ENCODE measurements at regions not wholly inside any gene's neighbourhood (a gene's known extent, or its start where the extent isn't known, plus 50 kb on each side); places are given as distances from the start of the nearest gene placed in this dataset.

DNA sequence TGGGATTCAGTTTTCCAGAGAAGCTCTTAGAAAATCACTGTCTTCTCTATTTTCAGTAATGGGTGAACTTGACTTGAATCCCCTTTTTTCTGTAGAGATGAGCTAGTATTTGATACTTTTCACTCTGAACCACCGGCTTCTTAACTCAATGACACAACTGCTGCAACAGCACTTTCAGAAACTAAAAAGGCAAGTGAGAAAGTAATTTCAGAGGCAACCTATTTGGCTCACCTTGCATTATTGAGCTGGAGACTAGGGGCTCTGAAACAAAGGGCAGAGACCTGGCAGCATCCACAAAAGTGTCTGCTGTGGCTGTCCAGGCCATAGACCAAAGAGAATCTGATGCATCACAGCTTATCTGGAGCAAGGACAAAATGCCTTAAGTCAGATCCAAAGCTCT lies 289.8 kb upstream of the IRAK1BP1 start:
- intact Hi-C loops (cut with micrococcal nuclease) = no loop called here

DNA sequence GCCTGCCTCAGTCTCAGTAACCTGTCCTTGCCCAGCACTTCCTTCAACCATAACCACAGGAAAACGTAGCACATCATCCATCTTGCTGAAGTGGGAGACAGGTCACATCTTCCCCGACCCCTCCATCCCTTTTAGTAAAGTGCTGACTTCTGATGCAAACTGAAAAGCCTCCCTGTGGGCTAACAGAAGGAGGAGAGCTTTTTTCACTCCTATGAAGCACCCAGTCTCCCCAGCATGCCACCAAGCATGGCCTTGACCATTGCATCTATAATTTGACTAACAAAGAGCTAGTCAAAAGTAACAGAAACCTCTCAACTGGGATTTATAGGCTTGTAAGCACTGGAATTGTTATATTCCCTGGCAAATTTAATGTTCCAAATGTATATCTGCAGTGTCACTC lies 288.9 kb upstream of the IRAK1BP1 start:
- intact Hi-C loops (cut with micrococcal nuclease) = no loop called here

DNA sequence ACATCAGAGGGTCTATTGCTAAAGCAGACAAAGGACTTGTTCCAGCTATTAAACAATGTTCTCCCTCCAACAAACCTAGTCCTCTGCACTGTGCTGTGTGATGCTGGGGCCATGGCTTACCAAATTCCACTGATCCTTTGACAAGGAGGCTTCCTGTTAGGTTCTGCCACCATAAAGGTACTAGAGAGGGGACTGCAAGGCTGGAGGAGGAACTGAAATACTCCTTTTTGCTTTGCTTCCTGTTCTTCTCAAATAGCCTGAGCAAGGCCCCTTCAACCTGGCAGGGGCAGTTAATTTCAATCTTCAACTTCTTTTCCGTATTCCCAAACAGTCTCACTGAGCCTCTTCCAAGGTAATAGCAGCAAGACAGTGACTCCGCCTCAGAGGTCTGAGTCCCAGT lies 286.4 kb upstream of the IRAK1BP1 start:
- intact Hi-C loops (cut with micrococcal nuclease) = no loop called here

DNA sequence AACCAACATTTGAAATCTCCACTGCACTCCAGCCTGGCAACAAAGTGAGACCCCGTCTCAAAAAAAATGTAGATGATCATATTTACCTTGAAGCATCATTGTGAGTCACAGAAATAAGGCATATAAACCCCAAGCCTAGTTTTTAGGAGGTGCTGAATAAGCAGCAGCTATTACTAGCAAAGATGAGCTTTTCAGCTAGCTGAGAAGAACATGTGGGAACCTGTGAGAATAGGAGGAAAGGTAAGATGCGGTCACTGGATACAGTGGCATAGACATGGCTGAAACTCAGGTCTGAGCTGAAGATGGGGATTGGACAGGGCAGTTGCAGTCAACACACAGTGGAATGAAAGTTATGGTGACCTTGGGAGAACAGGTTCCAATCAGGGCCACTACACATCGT lies 284.3 kb upstream of the IRAK1BP1 start:
- intact Hi-C loops (cut with micrococcal nuclease) = no loop called here

DNA sequence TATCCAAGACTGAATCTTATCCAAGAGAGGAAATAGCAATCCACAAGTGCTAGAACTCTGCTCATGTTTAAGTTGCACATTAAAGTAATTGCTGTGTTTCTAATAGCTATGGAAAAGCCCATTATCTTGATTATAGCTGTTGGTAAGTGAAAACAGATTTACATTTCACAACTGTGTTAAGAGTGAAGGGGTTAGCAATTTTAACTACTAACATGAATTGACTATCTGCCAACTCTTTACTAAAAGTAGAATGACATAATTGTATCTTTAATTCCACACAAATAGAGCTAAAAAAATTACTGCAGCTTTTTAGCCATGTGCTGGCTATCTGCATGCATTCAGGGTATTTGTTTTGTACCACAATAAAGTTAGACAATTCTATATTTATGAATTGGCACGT lies 277.9 kb upstream of the IRAK1BP1 start:
- intact Hi-C loops (cut with micrococcal nuclease) = no loop called here

DNA sequence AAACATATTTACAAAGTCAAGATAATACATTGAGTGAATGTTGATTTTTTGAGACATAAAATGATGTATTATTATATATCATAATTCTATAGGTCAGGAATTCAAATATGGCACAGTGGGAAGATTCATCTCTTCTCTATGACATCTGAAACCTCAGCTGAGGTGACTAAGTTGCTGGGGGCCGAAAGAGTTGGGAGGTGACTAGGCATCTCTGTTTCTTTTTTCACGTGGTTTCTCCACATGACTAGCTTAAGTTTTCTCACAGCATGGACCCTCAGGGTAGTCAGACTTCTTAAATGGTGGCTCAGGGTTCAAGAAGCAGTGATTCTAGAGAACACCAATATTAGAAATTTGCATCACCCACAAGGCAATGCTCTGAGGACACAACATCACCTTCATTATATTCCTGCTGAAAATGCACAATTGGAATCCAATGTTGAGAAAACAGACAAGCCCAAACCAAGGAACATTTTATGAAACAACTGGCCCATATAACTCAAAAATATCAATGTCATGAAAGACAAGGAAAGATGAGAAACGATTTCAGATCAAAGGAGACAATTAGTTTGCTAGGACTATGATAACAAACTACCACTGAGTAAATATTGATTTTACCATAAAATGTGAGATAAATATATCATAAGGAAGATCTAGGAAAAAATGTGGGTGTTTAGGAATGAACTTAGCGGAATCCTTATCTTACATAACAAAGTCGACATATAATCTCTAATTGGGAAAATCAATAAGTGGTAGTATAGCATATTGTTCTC lies 273.3 kb upstream of the IRAK1BP1 start:
- intact Hi-C loops (cut with micrococcal nuclease) = no loop called here

DNA sequence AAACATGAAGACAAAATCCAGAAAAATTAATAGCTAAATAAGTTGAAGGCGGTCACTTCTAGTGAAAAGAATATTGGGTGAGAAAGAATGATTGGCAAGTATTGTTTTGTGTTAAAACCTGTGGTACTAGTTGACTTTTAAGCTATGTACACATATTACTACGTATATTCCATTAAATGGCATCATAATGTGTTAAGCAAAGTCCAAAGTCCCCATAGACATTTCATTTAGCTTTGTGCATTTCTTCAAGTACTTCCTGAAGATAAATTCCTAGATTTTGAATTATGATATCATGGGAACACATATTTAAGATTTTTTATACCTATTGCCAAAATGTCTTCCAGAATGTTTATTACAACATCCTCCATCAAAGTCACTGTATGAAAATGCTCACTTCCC lies 272.7 kb upstream of the IRAK1BP1 start:
- intact Hi-C loops (cut with micrococcal nuclease) = no loop called here

DNA sequence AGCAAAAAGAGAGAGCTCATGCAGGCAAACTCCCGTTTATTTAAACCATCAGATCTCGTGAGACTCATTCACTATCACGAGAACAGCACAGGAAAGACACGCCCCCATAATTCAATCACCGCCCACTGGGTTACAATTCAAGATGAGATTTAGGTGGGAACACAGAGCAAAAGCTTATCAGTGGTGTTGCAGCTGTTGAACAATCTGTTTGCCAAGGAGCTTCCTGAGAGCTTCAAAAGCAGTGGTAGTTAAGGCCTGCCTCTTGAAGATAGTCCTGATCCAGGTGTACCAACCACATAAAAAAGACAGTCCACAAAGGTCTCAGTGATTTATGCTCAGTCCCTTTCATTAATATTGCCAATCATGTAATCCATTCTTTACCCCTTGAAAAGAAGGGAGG lies 269.4 kb upstream of the IRAK1BP1 start:
- intact Hi-C loops (cut with micrococcal nuclease) = no loop called here

DNA sequence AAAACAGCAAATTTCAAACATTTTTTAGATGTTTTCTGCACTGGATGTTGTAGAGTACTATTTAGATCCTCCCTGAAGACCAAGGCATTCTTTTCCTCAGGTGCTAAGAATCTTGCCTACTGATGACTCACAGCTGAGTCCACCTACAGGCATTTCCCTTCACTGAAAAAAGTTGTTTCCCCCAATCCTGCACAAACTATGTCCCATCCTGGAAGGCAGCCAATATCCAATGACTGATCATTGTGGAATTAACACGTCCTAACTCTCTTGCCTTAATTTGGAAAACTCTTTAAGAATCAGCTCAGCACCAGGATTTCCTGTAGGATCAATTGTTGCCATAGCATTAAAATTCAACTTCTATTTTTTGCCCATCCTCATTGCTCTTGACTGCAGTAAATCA lies 268.4 kb upstream of the IRAK1BP1 start:
- intact Hi-C loops (cut with micrococcal nuclease) = no loop called here

DNA sequence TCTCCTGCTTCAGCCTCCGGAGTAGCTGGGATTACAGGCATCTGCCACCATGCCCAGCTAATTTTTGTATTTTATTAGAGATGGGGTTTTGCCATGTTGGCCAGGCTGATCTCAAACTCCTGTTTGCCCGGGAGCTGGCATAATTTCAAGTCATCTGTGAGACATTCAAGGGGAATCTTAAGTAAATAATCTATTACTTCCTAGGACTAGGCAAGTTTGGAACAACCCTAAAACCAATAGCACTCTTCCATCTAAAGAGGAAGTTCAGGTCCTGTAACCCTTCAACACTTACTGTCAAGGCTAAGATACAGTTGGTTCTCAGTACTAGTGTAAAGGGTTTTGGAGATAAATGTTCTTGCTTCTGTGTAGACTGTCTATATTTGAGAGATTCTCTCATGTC lies 267.8 kb upstream of the IRAK1BP1 start:
- intact Hi-C loops (cut with micrococcal nuclease) = no loop called here

DNA sequence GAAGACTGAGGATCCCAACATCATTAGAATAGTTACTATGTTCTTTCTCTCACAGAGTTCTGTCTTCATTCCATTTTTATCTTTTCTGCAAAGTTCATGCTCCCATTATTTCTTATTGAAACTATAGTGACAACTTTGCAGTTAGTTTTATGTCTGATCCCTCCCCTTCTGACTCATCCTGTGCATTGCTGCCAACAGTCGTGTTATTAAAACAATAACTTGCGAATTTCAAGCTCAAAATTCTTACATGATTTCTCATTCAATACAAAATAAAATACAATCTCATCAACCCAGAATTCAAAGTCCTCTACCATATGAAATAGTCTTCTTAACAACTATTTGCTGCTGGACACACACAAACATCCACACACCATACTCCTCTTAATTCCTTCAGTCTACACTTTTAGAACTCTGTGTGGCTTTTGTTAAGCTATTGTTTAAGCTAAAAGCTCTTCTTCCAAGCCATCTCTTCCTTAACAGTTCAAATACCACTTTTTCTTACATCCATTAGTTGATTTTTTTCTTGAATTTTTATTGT lies 261.4 kb upstream of the IRAK1BP1 start:
- intact Hi-C loops (cut with micrococcal nuclease) = no loop called here

DNA sequence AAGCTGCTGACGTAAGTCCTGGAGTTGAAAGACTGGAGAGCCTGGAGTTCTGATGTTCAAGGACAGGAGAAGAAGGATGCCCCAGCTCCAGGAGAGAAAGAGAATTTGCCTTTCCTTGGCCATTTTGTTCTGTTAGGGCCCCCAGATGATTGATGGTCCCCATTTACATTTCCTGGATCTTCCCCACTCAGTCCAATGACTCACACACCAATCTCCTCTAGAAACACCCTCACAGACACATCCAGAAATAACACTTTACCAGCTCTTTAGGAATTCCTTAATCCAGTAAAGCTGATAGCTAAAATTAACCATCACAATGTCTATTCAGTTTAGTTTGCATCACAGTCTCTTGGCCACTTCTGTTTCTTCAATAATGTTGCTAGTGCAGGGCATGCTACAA lies 260.2 kb upstream of the IRAK1BP1 start:
- intact Hi-C loops (cut with micrococcal nuclease) = no loop called here

DNA sequence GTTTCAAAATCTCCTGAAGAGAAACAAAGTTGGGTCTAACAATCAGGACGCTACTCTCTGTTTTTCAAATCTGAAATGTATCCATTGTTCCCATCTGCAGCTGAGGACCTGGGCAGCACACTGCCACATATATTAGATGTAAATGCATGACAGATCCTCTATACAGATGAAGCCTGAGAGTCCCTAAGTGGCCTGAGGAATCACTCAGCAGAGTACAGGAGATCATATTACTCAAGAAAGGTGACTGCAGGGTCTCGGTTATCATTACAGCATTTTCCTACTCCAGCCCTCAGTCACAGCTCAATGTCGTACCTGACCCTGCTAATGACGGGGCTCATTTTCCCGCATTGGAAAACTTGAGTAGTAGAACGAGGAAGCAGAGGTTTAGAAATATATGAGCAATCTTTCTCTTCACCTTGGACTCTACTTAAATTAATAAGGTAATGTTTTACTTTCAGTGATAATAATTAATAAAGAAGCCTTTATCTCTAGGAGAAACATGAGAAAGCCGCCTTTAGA lies 256.2 kb upstream of the IRAK1BP1 start:
- intact Hi-C loops (cut with micrococcal nuclease) = no loop called here

DNA sequence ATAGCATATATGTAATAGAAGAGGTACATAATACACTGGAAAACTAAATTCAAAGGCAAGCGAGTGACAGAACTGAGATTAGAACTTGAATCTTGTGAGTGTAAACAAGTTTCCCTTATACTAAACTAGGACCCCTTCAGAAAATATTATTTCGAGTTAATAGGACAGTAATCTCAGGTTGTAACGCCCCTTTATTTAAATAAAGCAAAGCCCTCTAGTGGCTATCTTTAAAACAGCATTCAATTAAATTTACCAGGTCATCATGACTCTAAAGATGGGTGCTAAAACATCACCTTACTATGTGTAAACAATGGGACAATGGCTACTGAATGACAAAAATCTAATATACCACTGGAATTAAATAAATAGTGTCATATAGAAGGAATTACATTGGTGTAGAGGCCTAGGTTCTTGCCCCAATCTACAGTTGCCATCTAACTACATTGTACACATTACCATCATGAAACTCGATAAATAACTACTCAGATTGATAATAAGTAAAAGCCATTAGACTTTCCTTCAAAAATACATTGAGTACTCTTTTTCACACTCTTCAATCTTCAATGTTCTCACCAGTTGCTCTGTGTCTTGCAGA lies 255.4 kb upstream of the IRAK1BP1 start:
- intact Hi-C loops (cut with micrococcal nuclease) = no loop called here

DNA sequence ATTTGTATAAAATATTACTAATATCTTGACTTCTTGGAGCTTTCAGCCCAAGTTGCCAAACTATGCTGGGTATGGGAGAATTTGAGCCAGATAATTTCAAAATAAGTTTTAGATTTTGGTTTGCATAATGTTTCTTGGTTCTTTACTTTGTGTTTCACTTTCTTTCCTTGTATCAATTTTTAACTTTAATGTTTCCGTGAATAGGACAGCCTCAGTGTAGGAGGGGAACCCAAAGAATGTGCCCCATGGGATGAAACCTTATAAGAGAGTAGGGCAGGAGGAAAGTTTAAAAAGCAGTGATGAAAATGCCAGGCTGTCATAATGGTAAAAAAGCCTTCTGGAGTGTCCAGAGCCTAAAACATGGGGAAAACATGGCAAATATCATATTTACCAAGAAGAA lies 252.4 kb upstream of the IRAK1BP1 start:
- intact Hi-C loops (cut with micrococcal nuclease) = no loop called here

DNA sequence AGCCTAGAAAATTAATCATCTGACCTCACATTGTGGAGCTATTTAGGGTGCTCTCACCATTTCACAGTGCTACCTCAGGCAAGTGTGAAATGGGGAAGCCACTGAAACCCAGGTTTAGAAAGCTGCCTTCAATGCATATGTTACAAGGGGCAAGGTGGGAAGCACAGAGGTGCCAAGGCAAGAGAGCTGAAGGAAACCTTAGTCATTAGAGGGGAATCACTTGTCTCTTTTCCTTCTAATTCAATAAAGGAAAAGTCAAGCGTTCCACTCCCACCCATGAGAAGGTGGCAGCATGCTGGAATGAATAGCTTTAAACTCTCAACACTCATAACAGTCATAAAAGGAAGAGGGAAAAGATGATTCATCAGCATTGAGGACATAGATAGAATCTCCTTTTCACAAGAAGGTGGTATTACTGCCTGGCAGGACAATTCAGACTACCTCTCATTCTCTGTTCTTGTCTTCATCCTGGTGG lies 251.9 kb upstream of the IRAK1BP1 start:
- intact Hi-C loops (cut with micrococcal nuclease) = no loop called here

DNA sequence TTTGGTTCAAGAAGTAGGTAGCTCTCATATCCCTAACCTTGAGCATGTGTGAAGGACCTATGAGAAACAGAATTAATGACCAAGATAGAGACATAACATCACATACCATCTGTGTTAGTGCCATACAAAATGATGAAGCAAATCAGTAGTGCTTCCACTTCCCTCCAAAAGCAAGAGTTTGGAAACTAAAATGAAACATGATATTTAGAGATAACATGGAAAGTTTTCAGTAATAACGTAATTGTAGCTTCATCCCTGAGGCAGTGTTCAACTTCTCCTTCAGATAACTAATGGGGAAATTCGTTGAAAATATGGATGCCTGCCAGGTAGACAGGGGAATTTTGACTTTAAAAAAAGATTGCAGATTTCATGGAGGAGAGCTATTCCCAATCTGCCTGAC lies 248.4 kb upstream of the IRAK1BP1 start:
- intact Hi-C loops (cut with micrococcal nuclease) = no loop called here

DNA sequence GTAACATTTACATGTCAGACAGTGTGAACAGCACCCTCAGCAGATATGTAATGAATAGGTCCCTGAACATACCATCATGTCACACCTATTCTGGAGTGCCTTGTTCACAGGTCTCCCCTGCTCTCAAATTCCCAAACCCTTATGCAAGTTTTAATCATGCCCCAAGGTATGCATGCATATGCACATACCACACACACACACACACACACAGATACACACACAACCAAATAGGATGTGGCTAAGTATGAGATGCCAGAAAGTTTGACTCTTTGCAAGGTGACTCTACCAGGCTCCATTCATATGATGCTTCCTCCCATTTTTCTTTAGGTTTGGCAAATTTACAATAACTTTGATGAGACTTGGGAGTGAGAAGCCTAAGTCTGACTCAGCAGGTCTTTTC lies 243.8 kb upstream of the IRAK1BP1 start:
- intact Hi-C loops (cut with micrococcal nuclease) = no loop called here

DNA sequence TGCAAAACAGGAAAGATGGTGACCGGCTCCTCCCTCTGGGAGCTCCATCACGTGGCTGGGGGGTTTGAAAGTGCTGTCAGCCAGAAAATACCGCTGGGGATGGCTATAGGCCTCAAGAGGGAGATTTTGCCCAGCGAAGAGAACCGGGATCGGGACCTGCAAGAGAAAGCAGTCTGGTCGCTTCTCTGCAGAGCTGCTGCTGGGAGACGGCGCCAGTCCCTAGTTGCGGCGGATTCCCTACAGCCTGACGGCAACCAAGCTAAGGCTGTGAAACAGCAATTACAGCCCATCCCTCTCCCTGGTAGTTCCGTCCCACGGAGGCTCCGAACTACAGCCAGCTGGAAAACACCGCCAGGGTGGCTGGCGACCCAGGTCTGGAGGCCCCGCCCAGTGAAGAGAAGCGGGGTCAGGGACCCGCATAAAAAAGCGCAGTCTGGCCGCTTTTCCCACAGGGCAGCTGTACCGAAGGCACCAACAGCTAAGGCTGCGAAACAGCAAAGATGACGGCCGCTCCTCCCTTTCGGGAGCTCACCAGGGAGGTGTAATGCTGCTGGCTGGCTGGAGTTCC lies 238.1 kb upstream of the IRAK1BP1 start:
- intact Hi-C loops (cut with micrococcal nuclease) = no loop called here

DNA sequence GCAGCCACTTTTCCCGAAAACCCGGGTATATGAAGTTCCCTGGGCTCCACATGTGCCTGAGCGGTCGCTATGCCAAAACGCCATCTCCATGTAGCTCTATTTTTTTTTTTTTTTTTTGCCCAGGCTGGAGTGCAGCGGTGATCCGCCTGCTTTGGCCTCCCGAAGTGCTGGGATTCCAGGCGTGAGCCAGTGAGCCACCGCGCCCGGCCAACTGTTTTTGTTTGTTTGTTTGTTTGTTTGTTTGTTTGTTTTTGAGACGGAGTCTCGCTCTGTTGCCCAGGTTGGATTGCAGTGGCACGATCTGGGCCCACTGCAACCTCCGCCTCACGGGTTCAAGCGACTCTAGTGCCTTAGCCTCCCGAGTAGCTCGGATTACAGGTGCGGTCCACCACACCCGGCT lies 237.5 kb upstream of the IRAK1BP1 start:
- intact Hi-C loops (cut with micrococcal nuclease) = no loop called here

DNA sequence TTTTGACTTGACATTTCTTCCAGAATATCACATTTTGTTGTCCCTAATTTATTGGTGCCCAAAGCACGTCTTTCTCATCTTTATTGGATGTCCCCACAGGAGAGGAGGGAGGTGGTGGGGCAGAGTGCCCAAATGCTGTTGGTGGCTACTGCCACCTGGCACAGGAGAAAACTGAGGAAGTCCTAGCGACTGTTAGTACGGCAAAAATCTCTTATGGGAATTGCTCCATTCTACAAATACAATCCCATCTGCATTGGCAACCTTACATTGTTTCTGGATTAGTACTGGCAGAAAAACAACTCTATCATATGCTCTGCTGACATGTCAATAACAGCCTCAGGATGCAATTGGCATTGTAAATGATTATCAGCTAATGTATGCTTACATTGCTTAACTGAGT lies 235.4 kb upstream of the IRAK1BP1 start:
- intact Hi-C loops (cut with micrococcal nuclease) = no loop called here
